Sciatic nerve (tissue), 2 donors: ENCODE measurements at regions not wholly inside any gene's neighbourhood (a gene's known extent, or its start where the extent isn't known, plus 50 kb on each side); places are given as distances from the start of the nearest gene placed in this dataset.

Experiments
- ATAC-seq: fragments of 200-7000 bp; cut with Tn5 transposase; one replicate; pipeline ENCODE4 v1.9.1; 2020; ENCODE audit warnings: mild to moderate bottlenecking, moderate library complexity
- DNase-seq: peaks from one replicate; pipeline ENCODE4 v3.0.0-alpha.2; 2020; ENCODE audit warnings: low spot score
- intact Hi-C: fragments of 100-400 bp; cut with DNase I; formaldehyde crosslinking; loops from one replicate; pipeline ENCODE4 v1.14.2; 2022
- donor health status: DM: no; HTN: no; CAD: no.
- donor health status: DM: no; HTN: no; CAD: no.

- intact Hi-C loops = no loop called here
- DNase-seq (no peak), ATAC-seq (no peak)
These were observed 378.5 kb upstream of the MAD2L1 start for GRCh38 chr4:120445186-120445585.

DNA sequence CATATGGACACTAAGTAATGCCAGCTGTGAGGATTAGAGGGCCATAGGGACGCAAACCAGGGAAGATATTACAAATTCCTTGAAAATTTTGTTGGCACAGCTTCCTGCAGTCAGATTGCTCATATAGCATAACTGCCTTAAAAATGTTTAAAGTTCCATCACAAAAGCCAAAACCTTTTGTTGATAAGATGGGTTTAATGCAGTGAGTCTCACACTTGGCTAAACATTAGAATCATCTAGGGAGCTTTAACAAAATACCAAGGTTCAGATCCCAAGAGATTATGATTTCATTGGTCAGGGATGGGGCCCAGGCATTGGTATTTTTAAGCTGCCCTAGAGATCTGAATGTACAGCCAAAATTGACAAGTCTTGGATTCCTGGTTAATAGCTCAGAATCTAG lies 376.5 kb upstream of the MAD2L1 start:
- ATAC-seq (no peak), DNase-seq (no peak)
- intact Hi-C loops = no loop called here

DNA sequence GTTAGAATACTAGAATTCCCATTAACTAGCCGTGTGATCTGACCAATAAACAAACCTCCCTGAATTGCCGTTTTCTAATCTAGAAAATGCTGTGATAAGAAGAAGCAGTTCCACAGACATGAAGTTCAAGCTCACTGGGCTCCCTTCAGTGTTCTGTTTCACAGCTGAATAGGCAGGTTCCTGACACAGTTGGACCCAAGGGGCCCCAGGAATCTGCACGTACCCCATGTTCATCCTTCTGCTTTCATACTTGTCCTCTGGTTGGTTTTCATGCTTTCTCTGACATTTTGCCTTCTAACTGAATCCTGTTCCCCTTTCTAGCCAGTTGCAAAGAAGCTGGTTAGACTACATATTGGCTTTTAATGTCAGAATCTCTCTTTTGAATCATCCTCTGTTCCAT lies 374.1 kb upstream of the MAD2L1 start:
- intact Hi-C loops = no loop called here
- ATAC-seq = no peak
- no peak for DNase-seq

DNA sequence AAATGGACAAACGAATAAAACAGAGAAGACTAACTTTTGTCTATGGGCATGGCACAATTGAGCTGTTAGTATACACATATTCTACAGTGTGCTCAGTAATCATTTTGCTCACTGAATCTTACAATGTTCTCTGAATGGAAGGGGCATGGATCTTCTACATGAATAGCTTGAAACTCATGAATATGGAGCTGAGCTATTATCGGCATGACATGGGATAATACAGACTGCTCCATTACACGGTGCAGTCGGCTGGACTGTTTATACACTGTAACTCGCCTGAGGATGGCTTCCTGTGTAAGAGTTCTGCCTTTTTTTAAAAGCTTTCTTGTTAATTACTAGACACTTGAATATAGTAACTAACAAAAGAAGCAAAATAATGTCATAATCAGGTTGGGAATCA lies 368.5 kb upstream of the MAD2L1 start:
- DNase-seq (no peak), ATAC-seq (no peak)
- intact Hi-C loops = no loop called here

DNA sequence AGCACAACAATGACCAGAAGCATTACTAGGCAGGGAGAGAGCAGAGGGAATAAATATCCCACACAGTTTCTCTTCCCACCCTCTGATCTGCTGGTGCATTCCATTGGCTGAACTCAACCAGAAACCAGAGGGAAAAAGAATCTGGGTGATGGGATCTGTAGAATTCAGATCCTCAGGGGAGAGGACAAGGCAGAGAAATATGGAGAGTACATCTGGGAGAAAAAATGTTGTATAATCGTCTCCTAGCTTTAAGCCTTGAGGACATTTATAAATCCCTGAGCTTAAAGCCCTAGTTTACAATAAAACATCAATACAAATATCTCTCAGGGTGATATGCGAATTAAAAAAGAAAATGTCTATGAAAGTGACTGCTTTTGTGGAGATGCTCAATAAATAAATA lies 368.1 kb upstream of the MAD2L1 start:
- ATAC-seq = no peak
- intact Hi-C loops = no loop called here
- no peak for DNase-seq

DNA sequence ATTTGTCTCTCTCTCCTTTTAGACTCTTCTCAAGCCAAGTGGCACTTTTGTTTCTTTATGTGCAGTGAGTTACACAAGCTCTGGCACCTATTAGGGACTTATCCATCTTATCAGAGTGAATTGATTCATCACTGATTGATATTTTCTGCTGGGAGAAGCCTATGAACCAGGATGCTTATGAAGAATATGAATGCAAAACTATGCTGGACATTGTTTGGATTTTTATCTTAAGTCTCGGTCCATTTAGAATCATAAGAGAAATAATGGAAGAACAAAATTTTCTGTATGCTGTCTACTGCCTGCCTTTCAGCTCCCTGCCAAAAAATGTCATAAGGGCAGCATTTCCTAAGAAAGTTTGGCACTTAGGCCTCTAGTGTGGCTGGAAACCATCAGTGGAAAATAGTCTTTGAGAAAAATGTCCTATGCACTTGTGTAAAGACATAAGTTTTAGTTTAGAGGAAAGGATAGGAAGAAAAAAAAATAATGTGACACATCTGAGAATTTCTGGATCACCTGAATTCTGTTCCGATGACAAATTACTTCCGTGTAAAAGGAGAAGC lies 365.7 kb upstream of the MAD2L1 start:
- DNase-seq = no peak
- no peak for ATAC-seq

DNA sequence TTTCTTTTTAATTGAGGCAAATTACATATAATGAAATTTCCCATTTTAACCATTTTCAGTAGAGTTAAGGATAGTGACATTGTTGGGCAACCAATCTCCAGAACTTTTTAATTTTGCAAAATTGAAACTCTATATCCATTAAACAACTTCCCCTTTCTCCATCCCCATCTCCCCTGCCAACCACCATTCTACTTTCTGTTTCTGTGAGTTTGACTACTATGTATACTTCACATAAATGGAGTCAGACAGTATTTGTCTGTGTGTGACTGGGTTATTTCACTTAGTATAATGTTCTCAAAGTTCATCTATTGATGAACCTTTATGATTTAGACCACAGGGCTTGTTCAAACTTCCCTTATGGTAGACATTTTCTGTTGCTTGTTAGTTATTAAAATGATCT lies 364.5 kb upstream of the MAD2L1 start:
- DNase-seq (no peak), ATAC-seq (no peak)
- intact Hi-C loops = no loop called here

More for the DNA sequence above, 365.7 kb upstream of the MAD2L1 start:
- intact Hi-C loops = no loop called here

DNA sequence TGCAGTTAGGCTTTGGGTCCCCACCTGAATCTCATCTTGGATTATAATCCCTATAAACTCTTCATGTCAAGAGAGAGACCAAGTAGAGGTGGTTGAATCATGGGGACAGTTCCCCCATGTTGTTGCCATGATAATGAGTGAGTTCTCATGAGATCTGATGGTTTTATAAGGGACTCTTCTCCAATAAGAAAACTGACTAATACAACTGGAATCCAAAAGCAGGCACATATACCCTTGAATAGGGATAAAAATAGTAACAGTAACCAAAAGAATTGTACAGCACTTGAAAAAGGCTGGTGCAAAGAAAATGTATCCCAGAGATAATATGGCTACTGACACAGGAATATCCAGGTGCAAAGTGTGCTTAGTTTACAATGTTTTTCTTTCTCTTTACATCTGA lies 351.5 kb upstream of the MAD2L1 start:
- no peak for DNase-seq
- ATAC-seq = no peak
- intact Hi-C loops = no loop called here

DNA sequence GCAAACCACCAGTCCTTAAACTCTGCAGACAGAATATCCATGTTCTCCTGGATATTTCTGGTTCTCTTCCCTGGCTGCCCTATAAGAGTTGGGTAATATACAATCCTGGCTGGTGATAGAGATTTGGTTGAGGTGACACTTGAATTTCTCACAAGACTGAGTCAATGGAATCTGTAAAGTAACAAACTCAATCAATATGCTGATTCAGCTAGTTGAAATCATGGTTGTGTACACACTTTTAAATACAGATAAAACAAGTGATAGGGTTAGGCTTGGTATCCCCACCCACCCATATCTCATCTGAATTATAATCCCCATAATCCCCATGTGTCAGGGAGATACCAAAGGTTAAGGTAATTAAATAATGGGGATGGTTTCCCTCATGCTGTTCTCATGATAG lies 349.2 kb upstream of the MAD2L1 start:
- intact Hi-C loops = no loop called here
- no peak for ATAC-seq

GRCh38 chr4:120406960-120407359 lies 340.3 kb upstream of the MAD2L1 start:
- DNase-seq = no peak
- ATAC-seq = no peak
- intact Hi-C loops = no loop called here

More for the DNA sequence above, 349.2 kb upstream of the MAD2L1 start:
- DNase-seq = no peak

- intact Hi-C loops = no loop called here
- no peak for ATAC-seq
- DNase-seq = no peak
These were observed 336.6 kb upstream of the MAD2L1 start for GRCh38 chr4:120403296-120403695.

GRCh38 chr4:120400441-120400840 lies 333.8 kb upstream of the MAD2L1 start:
- no peak for DNase-seq
- intact Hi-C loops = no loop called here
- no peak for ATAC-seq

GRCh38 chr4:120399826-120400225 lies 333.2 kb upstream of the MAD2L1 start:
- intact Hi-C loops = no loop called here
- no peak for DNase-seq
- no peak for ATAC-seq

DNA sequence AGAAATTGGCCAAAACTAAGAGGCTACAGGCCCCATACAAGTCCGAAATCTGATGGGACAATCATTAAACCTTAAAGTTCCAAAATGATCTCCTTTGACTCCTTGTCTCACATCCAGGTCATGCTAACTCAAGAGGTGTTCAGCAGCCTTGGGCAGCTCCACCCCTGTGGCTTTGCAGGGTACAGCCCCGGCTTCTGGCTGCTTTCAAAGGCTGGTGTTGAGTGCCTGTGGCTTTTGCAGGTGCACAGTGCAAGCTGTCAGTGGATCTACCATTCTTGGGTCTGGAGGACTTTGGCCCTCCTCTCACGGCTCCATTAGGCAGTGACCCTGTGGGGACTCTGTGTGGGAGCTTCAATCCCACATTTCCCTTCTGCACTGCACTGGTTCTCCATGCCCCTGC lies 329.1 kb upstream of the MAD2L1 start:
- intact Hi-C loops = no loop called here

DNA sequence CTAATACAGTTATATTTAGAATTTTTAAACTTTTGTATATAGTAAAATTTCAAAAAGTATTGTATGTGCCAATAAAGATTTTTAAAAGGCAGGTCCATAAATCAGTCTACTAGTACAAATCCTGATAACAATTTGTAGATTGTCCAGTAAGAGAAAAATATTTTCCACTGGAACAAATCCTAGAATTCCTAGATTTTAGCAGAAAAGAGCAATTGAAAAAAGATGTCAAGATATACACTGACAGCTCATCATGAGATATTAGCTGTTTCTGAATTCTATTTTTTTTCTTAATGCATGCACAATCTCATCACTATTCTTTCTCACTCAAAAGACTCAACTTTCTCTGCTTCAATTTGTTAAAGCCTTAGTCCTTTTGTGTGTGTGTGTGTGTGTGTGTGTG lies 289.2 kb upstream of the MAD2L1 start:
- no peak for DNase-seq
- ATAC-seq = no peak
- intact Hi-C loops = no loop called here

More for the DNA sequence above, 329.1 kb upstream of the MAD2L1 start:
- no peak for ATAC-seq
- no peak for DNase-seq

DNA sequence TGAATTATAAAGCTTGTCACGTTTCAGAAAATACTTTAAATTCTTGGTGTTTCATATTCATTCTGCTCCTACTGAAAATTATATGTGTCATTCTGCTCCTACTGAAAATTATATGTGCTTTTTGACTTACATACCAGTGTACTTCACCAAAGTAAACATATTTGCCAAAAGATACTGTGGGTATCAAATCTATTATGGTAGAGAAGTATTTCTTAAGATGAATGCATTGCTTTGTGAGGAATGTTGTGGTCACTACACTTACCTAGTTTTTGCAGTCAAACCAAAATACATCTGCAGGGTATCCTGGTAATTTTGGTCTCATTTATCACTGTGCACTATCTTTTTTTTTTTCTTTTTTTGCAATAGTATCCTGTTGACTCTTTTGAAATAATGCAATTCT lies 287.7 kb upstream of the MAD2L1 start:
- no peak for DNase-seq
- intact Hi-C loops = no loop called here
- no peak for ATAC-seq

DNA sequence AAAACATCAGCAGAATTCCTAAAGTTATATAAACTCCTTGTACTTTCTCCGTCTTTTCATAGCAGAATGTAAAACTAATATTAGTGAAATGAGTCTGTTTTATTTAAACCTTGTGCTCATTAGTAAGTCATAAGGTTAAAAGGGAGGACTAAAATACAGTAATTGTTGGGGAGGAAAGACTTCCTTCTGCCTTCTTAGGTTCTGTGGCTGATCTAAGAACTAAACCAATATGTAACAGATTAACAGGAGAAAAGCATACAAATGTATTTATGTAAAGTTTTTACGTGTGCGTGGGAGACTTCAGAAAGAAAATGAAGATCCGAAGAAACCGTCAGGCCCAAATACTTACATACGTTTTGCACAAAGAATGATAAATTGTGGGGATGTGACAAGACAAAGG lies 286.6 kb upstream of the MAD2L1 start:
- ATAC-seq (no peak), DNase-seq (no peak)
- intact Hi-C loops = no loop called here

DNA sequence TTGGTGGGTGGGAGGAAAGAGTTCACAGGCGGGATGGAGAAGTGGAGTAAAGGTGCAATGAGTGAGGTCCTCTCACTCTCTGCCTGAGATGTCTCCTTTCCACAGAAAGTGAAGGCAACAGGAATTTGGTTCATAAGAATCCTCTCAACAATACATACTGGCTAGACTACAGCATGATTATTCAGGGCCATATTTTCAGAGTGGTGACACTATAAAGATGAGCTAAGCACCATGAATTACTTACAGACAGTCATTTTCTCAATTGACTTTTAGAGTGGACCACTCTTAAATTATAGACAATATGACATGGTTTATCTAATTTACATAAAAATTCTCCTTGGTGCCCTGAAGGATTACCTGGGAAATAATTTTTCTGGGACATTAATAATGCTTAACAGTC lies 286.1 kb upstream of the MAD2L1 start:
- DNase-seq (no peak), ATAC-seq (no peak)
- intact Hi-C loops = no loop called here

DNA sequence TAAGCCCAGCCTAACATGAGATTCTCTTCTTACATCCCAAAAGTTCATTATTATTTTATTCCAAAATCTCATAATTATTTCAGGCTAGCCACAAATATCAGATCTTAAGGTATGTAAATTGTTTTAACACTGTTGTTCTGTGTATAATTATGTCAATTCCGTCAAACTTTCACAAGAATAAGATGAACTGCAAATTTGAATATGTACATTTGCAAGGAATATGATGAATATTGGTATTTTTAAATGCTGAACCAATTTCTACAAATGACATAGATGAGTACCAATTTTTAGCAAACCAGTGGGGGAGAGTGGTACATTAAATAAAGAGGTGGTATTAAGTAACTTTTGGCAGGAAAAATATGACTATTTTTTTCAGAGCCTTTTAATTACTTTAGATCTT lies 282.3 kb upstream of the MAD2L1 start:
- intact Hi-C loops = loop anchor here (1.0 kb wide), 1 partner anchor 18 kb away; no protein-coding TSS in a partner anchor
- ATAC-seq (no peak), DNase-seq (no peak)

DNA sequence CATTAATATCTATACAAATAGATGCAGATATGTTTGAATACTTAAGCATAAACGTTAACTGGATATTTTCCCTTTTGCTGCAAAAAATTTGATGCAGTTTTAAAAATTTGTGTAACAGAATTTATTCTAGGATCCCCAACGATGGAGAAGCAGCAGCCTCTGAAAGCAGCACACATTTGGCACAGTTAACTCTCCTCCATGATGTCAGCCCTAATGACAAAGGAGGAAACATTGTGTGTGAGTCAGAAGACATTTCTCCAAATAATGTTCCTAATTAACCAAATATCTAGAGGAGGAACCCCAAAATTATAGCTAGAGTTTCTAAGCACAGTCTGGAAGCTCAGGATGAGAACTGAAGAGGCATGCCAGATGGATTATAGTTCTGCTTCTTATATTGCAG lies 281.9 kb upstream of the MAD2L1 start:
- no peak for DNase-seq
- no peak for ATAC-seq
- intact Hi-C loops = no loop called here

GRCh38 chr4:120331486-120332370 lies 265.1 kb upstream of the MAD2L1 start:
- DNase-seq (no peak), ATAC-seq (no peak)
- intact Hi-C loops = loop anchor here (1.0 kb wide), 1 partner anchor 18 kb away; no protein-coding TSS in a partner anchor
